ENCODE measurements at regions not wholly inside any gene's neighbourhood (a gene's known extent, or its start where the extent isn't known, plus 50 kb on each side); places are given as distances from the start of the nearest gene placed in this dataset.

DNA sequence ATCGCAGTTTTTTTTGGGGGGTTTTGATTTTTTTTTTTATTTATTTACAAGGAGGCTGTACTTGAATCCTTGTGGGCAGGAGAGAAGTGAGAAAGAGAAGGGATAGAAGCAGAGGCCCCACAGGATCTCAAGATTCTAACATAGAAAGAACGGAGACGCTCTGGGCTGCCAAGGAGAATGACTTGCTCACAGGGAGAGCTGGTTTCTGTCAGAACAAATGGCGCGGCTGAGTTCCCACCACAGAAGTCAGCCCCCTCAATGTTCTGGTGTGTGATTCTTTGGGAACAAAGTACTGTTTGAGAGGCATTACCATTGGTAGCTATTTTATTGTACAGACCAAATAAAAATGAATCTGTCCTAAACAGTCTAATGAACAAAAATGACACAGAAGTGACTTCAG is 80.6 kb downstream of the ATXN3L start:
- TF ChIP-seq, protein P1, sequence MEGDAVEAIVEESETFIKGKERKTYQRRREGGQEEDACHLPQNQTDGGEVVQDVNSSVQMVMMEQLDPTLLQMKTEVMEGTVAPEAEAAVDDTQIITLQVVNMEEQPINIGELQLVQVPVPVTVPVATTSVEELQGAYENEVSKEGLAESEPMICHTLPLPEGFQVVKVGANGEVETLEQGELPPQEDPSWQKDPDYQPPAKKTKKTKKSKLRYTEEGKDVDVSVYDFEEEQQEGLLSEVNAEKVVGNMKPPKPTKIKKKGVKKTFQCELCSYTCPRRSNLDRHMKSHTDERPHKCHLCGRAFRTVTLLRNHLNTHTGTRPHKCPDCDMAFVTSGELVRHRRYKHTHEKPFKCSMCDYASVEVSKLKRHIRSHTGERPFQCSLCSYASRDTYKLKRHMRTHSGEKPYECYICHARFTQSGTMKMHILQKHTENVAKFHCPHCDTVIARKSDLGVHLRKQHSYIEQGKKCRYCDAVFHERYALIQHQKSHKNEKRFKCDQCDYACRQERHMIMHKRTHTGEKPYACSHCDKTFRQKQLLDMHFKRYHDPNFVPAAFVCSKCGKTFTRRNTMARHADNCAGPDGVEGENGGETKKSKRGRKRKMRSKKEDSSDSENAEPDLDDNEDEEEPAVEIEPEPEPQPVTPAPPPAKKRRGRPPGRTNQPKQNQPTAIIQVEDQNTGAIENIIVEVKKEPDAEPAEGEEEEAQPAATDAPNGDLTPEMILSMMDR (conservative IDR thresholded peaks at IDR 0.05; ENCODE audit: low read depth, low read length) = no peak
- no peak for TF ChIP-seq EZH2 (IDR thresholded peaks at IDR 0.05; ENCODE audit: low read length, unreplicated experiment)

All from PC-3 (cell line).